HUES6 (cell line): ENCODE measurements at regions not wholly inside any gene's neighbourhood (a gene's known extent, or its start where the extent isn't known, plus 50 kb on each side); places are given as distances from the start of the nearest gene placed in this dataset.

Source experiments
- H3K27ac ChIP-seq: 2 replicates; pipeline ENCODE4 v1.7.0; 2013; ENCODE audit warnings: low read depth, mild to moderate bottlenecking, low read length, inconsistent platforms
- H3K27me3 ChIP-seq: 2 replicates; pipeline ENCODE4 v1.6.1; 2013; ENCODE audit warnings: low read length; ENCODE audit not compliant: control insufficient read depth, insufficient read depth
- H3K36me3 ChIP-seq: 2 replicates; pipeline ENCODE4 v1.6.1; 2013; ENCODE audit warnings: low read length; ENCODE audit not compliant: control insufficient read depth, insufficient read depth
- H3K4me1 ChIP-seq: 2 replicates; pipeline ENCODE4 v1.6.1; 2013; ENCODE audit warnings: low read length; ENCODE audit not compliant: control insufficient read depth, insufficient read depth
- H3K4me3 ChIP-seq: 2 replicates; pipeline ENCODE4 v1.5.1; 2013; ENCODE audit warnings: low read depth, low read length
- H3K9ac ChIP-seq: one replicate; pipeline ENCODE4 v1.6.1; 2013; ENCODE audit warnings: mild to moderate bottlenecking, low read length
- H3K9me3 ChIP-seq: 2 replicates; pipeline ENCODE4 v1.6.1; 2013; ENCODE audit warnings: low read depth, low read length; ENCODE audit not compliant: control insufficient read depth, insufficient read depth

- Histone ChIP-seq H3K27ac (no peak overlapping the region), H3K9me3 (no peaks in the 10 kb centered on the region), H3K4me1 (no peaks in the 10 kb centered on the region; the same call in 1 of the 2 replicates), H3K36me3 (no peaks in the 10 kb centered on the region), H3K4me3 (no peak overlapping the region), H3K9ac (no peak overlapping the region), H3K27me3 (no peaks in the 10 kb centered on the region)
Observed at GRCh38 chr13:85434927-85435326, 364.3 kb downstream of the SLITRK6 start.

GRCh38 chr13:85432881-85433280, 366.3 kb downstream of the SLITRK6 start:
- Histone ChIP-seq H3K4me1 (no peaks in the 10 kb centered on the region; the same call in 1 of the 2 replicates), H3K4me3 (no peak overlapping the region), H3K9ac (no peak overlapping the region), H3K36me3 (no peaks in the 10 kb centered on the region), H3K27me3 (no peaks in the 10 kb centered on the region), H3K9me3 (no peaks in the 10 kb centered on the region), H3K27ac (no peak overlapping the region)

DNA sequence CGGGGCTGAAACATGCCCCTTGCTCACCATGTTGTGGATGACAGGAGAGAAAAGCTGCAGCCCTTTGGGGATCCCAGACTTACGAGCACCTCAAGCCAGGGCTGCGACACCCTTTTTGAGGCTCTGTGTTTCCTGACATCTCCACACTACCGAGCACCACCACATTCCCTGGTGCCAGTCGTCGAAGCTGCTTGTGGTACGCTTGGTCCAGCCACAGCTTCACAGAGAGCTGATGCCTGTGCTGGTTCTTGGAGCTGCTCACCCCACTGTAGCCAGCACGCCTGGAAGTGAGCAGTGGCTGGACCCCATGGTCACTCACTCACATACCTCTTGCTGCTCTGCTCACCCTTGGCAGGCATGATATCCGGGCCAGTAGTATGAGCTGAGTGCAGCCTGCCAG, 367.5 kb downstream of the SLITRK6 start:
- Histone ChIP-seq H3K36me3 (no peaks in the 10 kb centered on the region), H3K4me1 (no peaks in the 10 kb centered on the region), H3K27me3 (no peaks in the 10 kb centered on the region), H3K27ac (no peak overlapping the region), H3K9me3 (no peaks in the 10 kb centered on the region), H3K9ac (no peak overlapping the region), H3K4me3 (no peak overlapping the region)

- H3K4me3 ChIP-seq, result no peak overlapping the region
- H3K4me1 ChIP-seq, result no peaks in the 10 kb centered on the region
Observed at GRCh38 chr13:85430216-85430794, 368.9 kb downstream of the SLITRK6 start.

DNA sequence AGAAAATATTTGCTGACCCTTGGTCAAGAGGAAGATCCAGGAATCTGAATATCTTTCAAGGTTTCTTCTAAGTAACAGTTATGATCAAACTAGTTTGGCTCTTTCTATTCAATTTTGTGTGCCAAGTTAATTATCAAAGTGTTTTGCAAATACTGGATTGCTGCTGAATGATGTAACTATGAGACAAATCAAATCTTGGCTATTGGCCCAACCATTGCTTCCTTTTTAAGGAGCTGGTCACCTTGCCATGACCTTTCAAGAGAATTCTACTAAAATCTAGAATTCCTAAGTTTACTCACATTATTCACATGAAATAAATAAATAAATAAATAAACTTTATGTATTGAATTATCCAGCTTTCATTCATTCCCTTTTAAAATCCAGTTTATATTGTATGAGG, 371.8 kb downstream of the SLITRK6 start:
- no peaks in the 10 kb centered on the region for H3K4me1 ChIP-seq
- no peak overlapping the region for H3K9ac ChIP-seq
- no peaks in the 10 kb centered on the region for H3K36me3 ChIP-seq
- no peak overlapping the region for H3K4me3 ChIP-seq
- no peaks in the 10 kb centered on the region for H3K9me3 ChIP-seq
- H3K27me3 ChIP-seq, result no peaks in the 10 kb centered on the region
- H3K27ac ChIP-seq, result no peak overlapping the region

More at GRCh38 chr13:85430216-85430794, 368.9 kb downstream of the SLITRK6 start:
- Histone ChIP-seq H3K27ac (no peak overlapping the region), H3K27me3 (no peaks in the 10 kb centered on the region), H3K9me3 (no peaks in the 10 kb centered on the region), H3K9ac (no peak overlapping the region), H3K36me3 (no peaks in the 10 kb centered on the region)

GRCh38 chr13:85420136-85420535, 379.1 kb downstream of the SLITRK6 start:
- Histone ChIP-seq H3K27me3 (no peaks in the 10 kb centered on the region), H3K9me3 (no peaks in the 10 kb centered on the region), H3K4me3 (no peak overlapping the region), H3K36me3 (no peaks in the 10 kb centered on the region), H3K9ac (no peak overlapping the region), H3K27ac (no peak overlapping the region), H3K4me1 (no peaks in the 10 kb centered on the region)

DNA sequence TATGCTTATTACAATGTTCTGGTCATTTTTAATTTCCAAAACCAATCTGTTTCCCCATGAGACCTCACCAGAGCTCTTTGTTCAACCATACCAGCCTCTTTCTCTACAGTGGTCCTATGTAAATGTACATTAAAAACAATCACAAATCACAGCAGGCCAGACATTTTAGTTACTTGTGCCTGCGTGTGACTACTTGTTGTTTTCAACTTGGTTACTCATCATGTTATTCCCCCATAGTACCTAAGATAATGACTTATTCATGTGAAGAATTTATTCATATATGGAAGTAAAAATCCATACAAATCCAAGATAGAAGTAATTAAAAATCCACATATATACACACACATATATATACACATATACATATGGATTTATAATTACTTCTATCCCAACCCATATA, 379.6 kb downstream of the SLITRK6 start:
- Histone ChIP-seq H3K27ac (no peak overlapping the region), H3K4me1 (no peaks in the 10 kb centered on the region), H3K4me3 (no peak overlapping the region), H3K9ac (no peak overlapping the region), H3K36me3 (no peaks in the 10 kb centered on the region), H3K9me3 (no peaks in the 10 kb centered on the region), H3K27me3 (no peaks in the 10 kb centered on the region)

- no peak overlapping the region for H3K9ac ChIP-seq
- H3K27ac ChIP-seq, result no peak overlapping the region
- no peaks in the 10 kb centered on the region for H3K9me3 ChIP-seq
- H3K27me3 ChIP-seq, result no peaks in the 10 kb centered on the region
- H3K36me3 ChIP-seq, result no peaks in the 10 kb centered on the region
- no peaks in the 10 kb centered on the region for H3K4me1 ChIP-seq
- H3K4me3 ChIP-seq, result no peak overlapping the region
Observed at GRCh38 chr13:85417807-85418206, 381.4 kb downstream of the SLITRK6 start.

DNA sequence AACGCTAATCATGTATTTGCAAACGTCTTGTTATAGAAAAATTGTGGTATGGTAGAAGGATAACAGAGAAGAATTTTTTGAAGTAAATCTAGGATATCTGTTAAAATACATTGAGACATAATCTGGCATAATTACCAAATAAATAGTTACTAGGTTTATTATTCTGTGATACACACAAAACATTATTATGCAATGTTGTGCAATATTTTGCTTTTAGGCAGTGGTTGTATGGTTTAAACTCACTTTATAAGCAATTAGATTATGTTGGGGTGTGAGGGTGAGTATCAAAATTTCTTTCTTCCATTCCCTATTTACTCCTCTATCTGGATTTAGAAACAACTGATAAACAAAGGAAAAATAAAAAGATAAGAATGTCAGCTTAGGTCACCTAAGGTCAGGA, 385.6 kb downstream of the SLITRK6 start:
- H3K4me3 ChIP-seq, result no peak overlapping the region
- H3K9ac ChIP-seq, result no peak overlapping the region
- H3K4me1 ChIP-seq, result no peaks in the 10 kb centered on the region; the same call in 1 of the 2 replicates
- H3K9me3 ChIP-seq, result no peaks in the 10 kb centered on the region
- no peaks in the 10 kb centered on the region for H3K27me3 ChIP-seq
- H3K27ac ChIP-seq, result no peak overlapping the region
- no peaks in the 10 kb centered on the region for H3K36me3 ChIP-seq

DNA sequence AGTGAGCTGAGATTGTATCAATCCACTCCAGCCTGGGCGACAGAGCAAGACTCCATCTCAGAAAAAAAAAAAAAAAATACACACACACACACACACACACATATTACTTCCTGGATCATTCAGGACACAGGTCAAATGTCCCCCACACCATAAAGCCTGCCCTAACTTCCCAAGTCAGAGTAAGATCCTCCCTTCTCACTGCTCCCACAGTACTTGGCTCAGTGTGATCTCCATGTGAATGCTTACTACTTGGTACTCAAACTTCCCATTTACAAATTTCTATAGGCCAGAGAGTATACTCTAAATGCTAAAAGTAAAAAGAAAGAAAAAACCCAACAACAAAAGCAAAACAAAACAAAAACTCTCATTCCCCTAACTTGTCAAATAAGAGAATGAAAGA, 386.8 kb downstream of the SLITRK6 start:
- H3K36me3 ChIP-seq, result no peaks in the 10 kb centered on the region
- H3K27ac ChIP-seq, result no peak overlapping the region
- no peaks in the 10 kb centered on the region for H3K9me3 ChIP-seq
- no peak overlapping the region for H3K4me3 ChIP-seq
- no peaks in the 10 kb centered on the region for H3K27me3 ChIP-seq
- no peaks in the 10 kb centered on the region; the same call in 1 of the 2 replicates for H3K4me1 ChIP-seq
- no peak overlapping the region for H3K9ac ChIP-seq

- no peaks in the 10 kb centered on the region; the same call in 1 of the 2 replicates for H3K4me1 ChIP-seq
- H3K4me3 ChIP-seq, result no peak overlapping the region
- H3K9ac ChIP-seq, result no peak overlapping the region
- no peaks in the 10 kb centered on the region for H3K9me3 ChIP-seq
- H3K27ac ChIP-seq, result no peak overlapping the region
- H3K36me3 ChIP-seq, result no peaks in the 10 kb centered on the region
- H3K27me3 ChIP-seq, result no peaks in the 10 kb centered on the region
Observed at GRCh38 chr13:85411591-85411990, 387.6 kb downstream of the SLITRK6 start.

DNA sequence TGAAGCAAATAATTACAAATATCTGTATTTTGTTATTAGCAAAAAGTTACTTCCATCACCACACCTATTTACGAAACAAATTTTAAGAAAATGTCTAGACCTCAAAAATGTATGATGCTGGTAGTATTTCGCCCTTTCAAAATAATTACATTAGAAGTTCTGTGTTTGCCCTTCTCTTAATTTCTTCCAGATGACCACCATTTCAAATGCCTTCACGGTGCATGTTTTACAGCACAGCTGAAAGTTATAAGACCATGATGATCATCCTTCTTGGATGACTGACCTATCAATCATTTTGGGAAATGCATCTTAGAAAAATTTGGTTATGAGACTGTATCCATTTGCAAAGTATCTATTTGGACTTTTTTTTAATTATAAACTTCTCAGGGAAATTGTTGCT, 390.8 kb downstream of the SLITRK6 start:
- no peaks in the 10 kb centered on the region for H3K9me3 ChIP-seq
- H3K27me3 ChIP-seq, result no peaks in the 10 kb centered on the region
- H3K36me3 ChIP-seq, result no peaks in the 10 kb centered on the region
- H3K27ac ChIP-seq, result no peak overlapping the region
- no peaks in the 10 kb centered on the region; the same call in 1 of the 2 replicates for H3K4me1 ChIP-seq
- no peak overlapping the region for H3K4me3 ChIP-seq
- H3K9ac ChIP-seq, result no peak overlapping the region
